Esophagus squamous epithelium (tissue), 4 donors: ENCODE measurements at regions not wholly inside any gene's neighbourhood (a gene's known extent, or its start where the extent isn't known, plus 50 kb on each side); places are given as distances from the start of the nearest gene placed in this dataset.
"Not testable (repeated sequence)": the region's sequence is repeated elsewhere in the genome, so short reads cannot be mapped to it uniquely, and the experiment has no call there.

Source experiments
- POLR2A ChIP-seq, 4 donors: fragments of 450-650 bp; IDR thresholded peaks; one replicate each; pipeline ENCODE4 v1.6.1; 2017; ENCODE audit warnings: antibody characterized with exemption in 4 of 4, mild to moderate bottlenecking in 4 of 4, moderate library complexity in 3 of 4
- TF ChIP-seq, protein P1 (sequence below), 6 experiments: fragments of 450-650 bp in 4 of 6; fragments of 200-600 bp in 2 of 6; sonication (generic) in 2 of 6; IDR thresholded peaks; one replicate each; pipeline ENCODE4 v1.5.1; 2016 to 2019; ENCODE audit warnings: antibody characterized with exemption in 6 of 6, mild to moderate bottlenecking in 4 of 6, moderate library complexity in 4 of 6

DNA sequence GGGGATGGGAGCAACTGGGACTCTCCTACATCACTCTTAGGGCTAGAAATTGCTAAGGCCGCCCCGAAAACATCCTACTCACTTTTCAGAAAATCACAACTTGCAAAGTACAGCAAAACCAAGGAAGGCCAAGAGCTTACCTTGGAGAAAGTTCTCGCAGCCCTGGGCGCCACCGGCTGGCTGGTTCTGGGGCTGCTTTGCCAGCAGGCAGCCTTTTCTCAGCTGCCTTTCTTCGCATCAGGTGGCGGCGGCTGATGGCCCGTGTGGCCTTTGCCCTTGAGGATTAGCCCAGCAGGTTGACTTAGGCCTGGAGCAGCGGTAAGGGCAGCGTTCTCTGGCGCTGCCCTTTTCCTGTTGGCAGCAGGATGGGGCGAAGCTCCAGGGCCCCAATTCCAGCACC is 77.3 kb upstream of the THOC3 start:
- TF ChIP-seq, protein P1, sequence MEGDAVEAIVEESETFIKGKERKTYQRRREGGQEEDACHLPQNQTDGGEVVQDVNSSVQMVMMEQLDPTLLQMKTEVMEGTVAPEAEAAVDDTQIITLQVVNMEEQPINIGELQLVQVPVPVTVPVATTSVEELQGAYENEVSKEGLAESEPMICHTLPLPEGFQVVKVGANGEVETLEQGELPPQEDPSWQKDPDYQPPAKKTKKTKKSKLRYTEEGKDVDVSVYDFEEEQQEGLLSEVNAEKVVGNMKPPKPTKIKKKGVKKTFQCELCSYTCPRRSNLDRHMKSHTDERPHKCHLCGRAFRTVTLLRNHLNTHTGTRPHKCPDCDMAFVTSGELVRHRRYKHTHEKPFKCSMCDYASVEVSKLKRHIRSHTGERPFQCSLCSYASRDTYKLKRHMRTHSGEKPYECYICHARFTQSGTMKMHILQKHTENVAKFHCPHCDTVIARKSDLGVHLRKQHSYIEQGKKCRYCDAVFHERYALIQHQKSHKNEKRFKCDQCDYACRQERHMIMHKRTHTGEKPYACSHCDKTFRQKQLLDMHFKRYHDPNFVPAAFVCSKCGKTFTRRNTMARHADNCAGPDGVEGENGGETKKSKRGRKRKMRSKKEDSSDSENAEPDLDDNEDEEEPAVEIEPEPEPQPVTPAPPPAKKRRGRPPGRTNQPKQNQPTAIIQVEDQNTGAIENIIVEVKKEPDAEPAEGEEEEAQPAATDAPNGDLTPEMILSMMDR (IDR thresholded peaks at IDR 0.05) = peak in 1 of 6 experiments; percentile 6
- TF ChIP-seq POLR2A (IDR thresholded peaks at IDR 0.05) = not testable (repeated sequence)
